ENCODE measurements at regions not wholly inside any gene's neighbourhood (a gene's known extent, or its start where the extent isn't known, plus 50 kb on each side); places are given as distances from the start of the nearest gene placed in this dataset.
"Not testable (repeated sequence)": the region's sequence is repeated elsewhere in the genome, so short reads cannot be mapped to it uniquely, and the experiment has no call there.

DNA sequence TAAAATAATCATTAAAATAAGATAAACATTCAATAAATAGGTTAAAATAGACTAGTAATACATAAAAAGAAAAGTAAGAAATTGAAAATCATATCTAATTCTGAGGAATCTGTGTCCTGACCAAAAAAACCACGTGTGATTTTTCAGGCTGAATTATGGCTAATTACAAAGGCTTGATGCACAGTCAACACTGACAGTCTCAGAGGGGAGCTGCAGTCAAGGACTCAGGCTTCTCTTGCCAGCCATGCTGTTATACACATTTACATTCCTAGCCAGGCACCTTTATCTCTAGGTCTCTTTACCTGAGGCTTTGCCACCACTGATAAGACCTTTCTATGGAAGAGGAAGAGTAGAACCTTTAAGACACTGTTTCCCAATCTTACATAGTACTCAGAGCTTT lies 1737.7 kb upstream of the PCDH10 start:
- no peak for DNase-seq

DNA sequence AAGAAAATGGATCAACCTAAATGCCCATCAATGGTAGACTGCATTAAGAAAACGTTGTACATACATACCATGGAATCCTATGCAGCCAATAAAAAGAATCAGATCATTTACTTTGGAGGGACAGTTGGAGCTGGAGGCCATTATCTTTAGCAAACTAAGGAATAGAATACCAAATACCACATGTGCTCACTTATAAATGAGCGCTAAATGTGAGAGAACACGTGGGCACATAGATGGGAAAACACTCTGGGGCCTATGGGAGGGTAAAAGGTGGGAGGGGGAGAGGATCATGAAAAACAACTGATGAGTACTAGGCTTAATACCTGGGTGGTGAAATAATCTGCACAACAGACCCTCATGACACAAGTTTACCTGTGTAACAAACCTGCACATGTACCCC lies 1729.9 kb upstream of the PCDH10 start:
- DNase-seq, result no peak

DNA sequence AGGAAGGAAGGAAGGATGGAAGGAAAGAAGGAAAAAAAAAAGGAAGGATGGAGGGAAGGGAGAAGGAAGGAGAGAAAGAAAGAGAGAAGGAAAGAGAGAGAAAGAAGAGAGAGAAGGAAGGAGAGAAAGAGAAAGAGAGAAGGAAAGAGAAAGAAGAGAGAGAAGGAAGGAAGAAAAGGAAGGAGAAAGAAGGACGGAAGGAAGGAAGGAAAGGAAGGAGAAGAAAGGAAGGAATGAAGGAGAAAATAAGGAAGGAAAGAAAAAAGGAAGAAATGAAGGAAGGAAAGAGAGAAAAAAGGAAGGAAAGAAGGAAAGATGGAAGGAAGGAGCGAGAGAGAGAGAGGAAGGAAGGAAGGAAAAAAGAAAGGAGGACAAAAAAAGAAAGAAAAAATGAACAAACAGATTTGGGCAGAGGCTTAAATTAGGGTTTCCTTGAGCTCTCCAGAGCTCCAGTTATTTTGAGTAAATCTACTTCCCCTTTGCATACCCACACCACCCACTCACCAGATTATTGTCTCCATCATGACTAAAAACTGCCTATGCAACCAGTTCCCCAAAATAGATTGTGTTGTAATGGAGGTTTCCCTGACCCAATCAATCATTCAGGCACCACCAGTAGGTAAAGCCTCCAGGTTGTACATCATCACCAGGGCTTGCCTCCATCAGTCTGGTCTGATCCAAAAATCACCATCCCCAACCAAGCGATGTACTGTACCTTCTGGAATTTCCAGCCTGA lies 1722.9 kb upstream of the PCDH10 start:
- DNase-seq, result no peak

DNA sequence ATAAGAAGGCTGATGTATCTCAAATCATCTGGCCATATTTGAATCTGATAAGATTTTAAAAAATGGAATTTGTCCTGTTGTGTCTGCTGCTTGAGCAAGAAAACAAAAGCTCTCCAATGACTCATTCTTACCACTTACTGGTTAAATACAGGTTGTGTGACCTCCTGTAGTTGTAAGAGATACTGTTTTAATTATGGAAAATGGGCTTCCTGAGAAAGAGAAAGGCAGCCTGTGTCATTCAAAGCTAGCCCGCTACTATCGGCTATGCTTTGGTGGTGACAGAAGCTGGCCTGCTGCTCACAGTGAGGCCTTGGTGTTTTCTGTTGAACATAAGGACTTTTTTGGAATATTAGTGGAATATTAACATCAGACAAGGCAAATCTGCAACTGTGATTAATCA lies 1722.1 kb upstream of the PCDH10 start:
- no peak for DNase-seq

DNA sequence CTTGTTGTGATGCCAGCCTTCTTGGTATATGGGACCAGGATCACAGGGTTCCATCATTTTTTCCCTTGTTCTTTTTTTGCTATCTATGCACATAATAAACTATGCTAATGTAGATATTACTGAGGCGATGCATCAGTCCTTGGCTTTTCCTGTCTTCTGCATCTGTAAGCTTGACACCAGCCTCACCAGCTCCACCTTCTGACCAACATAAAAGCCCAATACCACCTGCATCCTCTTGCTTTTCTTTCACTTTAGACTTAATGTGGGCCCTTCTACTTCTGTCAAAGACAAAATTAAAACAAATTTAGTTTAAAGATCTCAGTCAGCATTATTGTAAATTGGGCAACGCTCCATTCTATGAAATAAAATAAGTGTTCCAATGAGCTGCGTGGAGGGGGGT lies 1718.8 kb upstream of the PCDH10 start:
- DNase-seq, result no peak

DNA sequence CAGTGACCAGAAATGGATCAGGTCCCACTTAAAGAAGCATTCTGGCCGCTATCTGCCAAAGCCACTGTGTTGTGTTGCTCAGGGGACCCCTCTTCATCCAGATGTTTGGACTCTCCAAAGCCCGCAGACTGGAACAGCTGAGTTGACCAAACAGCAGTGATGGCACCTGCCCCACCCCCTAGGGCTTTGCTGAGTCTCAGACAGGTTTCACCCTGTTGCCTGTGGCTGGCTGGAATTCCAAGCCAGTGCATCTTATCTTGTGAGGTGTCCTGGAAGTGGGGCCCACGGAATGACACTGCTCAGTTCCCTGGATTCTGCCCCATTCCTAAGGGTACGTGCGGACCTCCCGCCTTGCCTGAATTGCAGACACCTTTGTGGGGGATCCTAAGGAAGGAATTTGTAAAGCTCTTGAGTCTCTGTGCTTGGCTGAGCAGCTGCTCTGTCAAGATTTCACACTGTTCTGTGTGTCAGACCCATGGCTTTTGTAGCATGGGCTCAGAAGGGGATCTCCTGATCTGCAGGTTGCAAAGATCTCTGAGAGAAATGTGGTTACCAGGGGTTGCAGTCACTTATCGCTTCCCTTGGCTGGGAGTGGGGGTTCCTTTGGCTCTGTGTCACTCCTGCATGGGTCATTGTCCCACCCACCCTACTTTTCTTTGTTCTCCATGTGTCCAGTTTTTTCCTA lies 1707.9 kb upstream of the PCDH10 start:
- no peak for DNase-seq

DNA sequence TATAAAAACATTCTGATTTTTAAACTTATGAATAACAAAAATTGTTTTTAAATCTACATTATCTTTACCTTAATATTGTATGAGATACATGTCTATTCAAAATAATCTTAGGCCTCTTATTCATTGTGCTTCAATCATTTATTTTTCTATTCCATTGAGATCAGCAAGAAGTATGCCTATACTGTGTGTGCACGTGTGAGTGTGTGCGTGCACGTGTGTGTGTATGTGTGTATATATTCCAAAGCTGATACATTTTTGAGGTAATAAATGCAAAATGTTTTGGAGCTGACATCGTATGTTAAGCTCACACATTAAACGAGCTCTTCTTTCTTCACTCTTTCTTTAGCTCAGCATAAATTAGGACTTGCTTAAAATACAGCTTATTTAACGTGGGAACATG lies 1701.2 kb upstream of the PCDH10 start:
- DNase-seq, result no peak

DNA sequence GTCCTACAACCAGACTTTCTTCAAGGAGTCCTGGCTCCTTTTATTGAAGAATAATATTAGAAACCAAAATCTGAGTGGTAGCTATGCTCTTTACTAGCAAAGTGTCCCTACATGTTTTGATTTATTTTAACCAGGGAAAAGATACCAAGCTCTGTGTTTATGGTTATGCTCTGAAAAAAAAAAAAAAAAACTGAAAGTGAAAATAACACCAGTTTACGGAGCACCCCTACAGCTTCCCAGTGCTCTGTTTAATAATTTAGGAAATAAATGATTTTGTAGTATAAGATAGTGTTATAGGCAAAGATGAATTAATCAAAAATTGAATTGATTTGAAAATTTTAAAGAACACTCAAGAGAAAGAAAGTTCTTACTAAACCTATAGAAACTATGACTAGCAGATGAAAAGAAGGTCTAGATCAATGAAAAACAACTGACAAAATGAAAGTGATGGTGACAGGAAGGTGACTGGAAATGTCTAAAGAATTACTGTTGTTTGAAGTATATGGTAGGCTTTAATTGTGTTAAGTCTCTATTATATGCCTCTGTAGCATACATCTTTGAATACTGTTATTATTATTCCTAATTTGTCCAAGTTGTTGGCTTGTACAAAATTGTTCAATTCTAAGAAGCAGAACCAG lies 1698.4 kb upstream of the PCDH10 start:
- no peak for DNase-seq

DNA sequence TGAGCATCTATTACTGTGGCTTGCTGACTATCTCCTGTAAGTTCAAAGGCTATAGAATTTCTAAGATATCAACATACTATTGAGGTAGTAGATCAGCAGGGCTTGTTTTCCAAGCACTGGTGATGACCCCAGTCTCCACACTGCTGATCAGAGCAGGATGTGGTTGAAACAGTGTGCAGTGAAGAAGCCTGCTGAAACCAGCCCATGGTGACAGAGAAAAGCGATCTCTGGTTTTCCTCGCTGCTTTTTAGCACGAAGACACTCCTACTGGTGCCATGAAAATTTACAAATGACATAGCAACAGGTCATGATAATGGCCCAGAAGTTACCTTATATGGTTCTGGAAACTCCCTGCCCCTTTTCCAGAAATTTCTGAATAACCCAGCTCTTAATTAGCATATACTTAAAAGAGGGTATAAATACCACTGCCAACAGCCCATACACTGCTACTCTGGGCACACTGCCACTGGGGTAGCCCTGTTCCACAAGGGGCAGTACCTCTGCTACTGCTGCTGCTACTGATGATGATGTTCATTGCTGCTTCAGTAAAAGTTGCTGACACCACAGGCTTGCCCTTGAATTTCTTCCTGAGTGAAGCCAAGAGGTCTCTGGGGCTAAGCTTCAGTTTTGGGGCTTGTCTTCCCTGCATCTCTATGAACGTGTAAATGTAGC lies 1689.5 kb upstream of the PCDH10 start:
- DNase-seq, result no peak

DNA sequence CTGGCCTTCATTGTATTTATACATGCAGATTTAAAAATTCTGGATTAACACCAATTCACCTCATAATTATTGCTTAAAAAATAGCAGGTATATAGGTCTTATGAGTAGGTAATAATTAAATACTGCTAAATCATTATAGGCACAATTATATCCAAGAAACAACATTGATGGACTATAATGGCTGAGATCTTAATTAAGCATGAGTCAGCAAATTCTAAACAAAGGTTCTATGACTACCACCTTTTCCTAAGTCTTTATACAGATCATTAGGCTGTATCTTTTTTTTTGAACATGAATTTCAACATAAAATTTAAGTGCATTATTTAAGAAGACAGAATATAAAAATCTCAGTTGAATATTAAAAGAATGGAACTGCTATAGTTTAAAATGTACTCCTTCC lies 1678.7 kb upstream of the PCDH10 start:
- no peak for DNase-seq

DNA sequence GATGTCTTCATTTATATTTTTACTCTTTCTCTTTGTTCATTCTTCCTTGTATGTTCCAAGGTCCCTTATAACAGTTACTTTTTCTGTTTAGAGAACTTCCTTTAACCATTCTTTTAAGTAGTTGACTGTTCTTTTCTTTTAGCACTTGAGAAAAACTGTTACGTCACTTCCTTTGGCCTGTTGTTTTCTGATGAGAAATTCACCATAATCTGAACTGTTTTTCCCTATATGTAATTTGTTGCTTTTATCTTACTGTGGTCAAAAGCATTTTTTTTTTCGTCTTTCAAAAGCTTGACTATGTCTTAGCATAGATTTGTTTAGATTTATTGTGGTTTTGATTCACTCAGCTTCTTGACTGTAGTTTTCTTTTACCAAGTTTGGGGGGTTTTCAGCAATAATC lies 1660.3 kb upstream of the PCDH10 start:
- DNase-seq, result no peak

DNA sequence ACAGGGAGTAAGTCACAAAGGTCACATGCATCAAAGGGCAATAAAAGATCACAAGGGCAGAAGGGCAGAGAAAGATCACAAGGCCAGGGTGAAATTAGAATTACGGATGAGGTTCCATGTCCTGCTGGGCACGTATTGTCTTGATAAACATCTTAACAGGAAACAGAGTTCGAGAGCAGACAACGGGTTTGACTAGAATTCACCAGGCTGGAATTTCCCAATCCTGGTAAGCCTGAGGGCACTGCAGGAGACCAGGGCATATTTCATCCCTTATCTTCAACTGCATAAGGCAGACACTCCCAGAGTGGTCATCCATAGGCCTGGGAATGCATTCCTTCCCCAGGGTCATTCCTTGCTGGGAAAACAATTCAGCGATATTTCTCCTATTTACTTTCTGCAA lies 1652.9 kb upstream of the PCDH10 start:
- DNase-seq, result not testable (repeated sequence)

DNA sequence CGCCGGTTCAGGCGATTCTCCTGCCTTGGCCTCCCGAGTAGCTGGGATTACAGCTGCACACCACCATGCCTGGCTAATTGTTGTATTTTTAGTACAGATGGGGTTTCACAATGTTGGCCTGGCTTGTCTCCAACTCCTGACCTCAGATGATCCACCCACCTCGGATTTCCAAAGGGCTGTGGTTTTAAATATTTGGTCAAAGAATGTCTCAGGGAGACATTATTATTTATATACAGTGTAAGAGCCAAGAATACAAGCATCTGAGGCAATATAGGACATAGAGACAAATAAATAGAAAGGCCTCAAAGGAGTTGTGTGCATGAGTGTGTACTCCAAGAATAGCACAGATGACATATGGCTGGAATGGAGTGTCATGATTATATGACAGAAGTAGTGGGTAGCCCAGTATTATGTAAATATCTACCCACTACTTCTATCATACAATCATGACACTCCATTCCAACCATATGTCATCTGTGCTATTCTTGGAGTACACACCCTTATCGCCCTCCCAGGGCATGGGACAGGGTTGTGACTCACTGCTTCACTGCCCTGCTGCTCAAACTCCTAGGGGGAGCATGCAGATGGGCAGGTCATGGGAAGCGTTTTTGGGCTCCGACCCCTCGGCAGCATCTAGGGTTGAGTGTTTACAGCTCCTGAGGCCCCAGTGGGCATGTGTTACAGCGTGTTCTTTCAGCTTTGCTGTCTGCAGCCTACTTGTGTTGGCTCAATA lies 1649.8 kb upstream of the PCDH10 start:
- no peak for DNase-seq

DNA sequence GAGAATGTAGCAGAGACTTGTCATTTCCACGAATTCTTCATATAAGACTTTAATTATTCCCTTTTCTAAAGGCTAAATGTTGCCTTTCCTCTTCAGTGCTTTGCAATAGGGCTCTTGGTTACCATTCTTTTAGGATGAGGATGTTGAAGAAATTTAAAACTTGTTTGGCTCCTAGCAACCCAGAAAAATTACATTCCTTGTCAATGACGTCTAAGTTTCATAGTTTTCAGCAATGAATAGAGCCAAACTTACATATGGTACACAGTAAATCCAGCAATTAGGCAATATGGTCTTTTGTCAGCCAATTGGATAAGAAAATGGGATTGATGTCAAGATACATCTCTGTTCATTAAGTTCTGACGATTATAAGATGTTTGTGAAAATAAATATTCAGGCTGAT lies 1639.6 kb upstream of the PCDH10 start:
- DNase-seq, result no peak

DNA sequence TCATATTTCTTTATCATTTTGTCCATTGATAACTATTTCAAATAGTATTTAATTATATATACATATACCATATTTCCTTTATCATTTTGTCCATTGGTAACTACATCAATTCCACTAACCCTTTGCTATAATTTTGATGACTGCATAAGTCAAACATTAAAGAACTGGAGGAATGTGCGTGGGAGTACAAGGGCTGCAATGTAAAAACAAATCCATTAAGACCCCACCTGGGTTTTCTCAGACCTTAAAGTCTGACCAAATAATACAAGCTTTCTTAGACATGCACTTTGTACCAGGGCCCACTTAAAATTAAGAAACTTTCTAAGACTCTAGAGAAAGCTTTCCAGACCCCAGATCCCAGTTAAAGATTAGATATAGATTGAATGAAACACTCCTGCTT lies 1622.4 kb upstream of the PCDH10 start:
- no peak for DNase-seq

DNA sequence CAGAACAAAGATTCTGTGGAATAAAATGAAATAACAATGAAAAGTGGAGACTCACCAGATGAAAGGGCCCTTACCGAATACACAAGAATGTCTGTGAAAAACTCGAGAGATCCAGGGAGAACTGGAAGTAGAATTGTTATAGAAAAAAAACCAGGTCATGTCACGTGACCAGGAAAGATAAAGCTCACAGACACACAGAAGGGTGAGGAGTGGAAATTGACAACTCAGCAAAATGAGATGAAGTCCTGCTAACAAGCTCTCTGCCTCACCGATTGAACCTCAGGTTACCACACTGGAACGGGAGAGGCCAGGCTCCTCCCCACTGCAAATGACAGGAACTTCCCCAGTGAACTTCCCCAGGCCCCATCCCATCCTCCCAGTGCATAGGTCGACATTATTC lies 1618.0 kb upstream of the PCDH10 start:
- no peak for DNase-seq

DNA sequence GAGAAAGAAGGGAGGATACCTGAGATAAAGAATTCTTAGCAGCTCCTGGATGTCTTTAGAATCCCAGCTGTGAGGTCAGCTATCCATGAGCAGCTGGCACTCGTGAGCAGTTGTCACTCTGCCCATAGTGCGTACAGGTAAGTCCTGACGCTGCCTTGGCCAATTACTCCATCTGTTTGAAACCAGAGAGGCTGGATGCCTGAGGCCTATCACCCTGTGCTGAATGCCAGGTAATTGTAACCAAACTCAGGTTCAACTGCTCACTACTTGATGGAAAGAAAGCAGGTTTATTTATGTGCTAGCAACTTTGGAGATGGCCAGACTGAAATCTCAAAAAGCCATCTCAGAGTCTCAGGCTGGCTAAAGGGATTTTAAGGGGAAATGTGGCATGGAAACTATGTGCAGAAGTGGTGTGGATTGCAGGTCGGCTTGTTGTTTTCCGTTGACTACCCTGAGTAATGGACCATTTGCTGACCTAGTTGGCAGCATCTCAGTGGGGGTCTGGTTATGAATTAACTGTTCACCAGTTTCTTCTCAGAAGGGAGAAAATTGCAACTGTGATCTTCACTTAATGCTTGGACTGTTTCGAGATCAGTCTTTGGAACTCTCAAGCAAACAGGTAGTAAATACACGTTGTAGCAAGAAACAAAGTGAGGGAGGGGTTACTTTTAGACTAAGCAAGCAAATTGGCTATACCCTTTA lies 1614.0 kb upstream of the PCDH10 start:
- no peak for DNase-seq

DNA sequence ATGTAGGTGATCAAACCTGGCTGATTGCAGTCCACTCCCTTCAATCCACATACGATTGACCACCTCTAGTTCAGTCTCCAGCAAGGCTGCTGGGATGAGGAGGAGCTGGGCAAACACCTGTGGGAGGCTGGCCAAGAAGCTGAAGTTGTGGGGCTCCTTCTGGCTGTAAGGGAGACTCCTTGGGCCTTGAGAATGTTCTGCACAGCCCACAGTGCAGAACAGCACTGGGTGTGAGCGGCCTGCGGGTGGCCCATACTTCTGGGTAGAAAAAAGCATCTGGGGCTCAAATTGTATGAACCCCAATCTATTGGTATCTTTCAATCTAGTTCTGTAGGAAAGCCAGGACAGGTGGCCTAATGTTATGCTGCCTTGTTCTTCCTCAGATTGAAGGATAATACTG lies 1608.8 kb upstream of the PCDH10 start:
- no peak for DNase-seq

DNA sequence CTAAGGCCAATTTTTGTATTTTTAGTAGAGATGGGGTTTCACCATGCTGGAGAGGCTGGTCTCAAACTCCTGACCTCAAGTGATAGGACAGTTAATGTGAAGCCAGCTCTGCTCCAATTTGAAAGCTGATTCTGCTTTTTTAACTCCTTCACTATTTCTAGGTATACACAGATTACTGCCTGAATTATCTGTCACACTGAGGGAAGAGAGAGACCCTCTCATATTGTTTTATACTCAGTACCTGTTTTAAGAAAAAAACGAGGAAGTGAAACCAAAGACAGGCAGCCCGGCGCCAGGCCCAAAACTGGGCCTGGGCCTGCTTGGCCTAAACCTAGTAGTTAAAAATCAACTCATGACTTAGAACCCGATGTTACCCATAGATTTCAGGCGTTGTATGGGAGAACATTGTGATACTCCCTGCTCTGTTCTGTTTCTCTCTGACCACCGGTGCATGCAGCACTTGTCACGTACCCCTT lies 1601.5 kb upstream of the PCDH10 start:
- DNase-seq, result no peak

DNA sequence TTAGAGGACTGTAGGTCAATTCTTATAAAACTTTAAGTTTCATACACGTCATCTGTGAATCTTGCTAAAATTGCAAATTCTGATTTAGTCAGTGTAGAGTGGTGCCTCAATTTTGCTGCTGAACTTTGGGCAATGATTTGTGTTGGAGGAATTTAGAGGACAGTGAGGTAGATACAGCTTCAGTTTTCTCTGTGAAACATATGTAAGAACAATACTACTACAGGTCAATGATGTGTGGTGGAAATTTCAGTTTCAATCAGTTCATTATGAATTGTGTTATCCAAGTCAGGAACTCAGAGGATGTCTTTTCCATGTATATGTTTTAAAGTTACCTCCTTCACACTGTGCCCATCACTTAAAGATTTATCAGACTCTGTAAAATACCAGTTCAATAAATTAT lies 1597.8 kb upstream of the PCDH10 start:
- DNase-seq, result no peak

DNA sequence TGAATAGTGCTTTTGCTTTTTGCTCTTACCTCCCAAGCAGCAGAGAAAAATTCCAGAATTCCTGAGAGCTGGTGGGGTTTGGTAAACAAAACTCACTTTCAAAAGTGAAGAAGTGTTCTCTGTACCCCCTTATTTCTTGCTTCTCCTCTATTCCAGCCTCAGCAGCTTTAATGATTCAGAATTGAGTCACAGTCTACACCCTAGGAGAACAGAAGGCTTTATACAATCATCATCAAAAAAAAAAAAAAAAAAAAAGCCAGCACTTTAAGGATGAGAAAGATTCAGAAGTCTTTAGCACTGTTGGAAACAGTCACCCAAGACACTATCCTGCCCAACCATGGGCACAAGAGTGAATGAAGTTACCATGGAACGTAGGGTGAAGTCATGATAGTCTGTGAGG lies 1583.1 kb upstream of the PCDH10 start:
- DNase-seq, result no peak

DNA sequence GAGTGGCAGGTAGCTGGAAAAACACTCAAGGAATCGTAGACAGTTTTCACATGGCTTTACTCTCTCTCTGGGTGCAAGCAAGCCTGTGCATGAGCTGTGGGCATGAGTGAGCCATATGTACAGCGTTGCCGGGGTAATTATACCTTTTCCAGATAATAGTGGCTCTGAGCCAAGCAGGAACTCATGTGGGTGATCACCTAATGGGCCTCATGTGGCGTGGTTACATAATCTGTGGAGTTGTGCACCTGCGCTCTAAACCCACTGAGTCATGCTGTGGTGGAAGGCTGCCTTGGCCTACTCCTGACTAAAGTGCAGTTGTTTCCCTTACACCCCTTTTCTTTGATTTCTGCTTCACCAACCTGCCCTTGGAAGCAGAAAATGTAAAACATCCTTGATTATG lies 1564.5 kb upstream of the PCDH10 start:
- DNase-seq, result no peak

All from CD4-positive, alpha-beta T cell treated with Interleukin-21 for 1 hour (primary cell).